Stimulated activated CD4-positive, alpha-beta T cell treated with anti-CD3 and anti-CD28 coated beads, Interleukin-15, amount 100 ng/mL, for 24 hours (primary cell): ENCODE measurements at regions not wholly inside any gene's neighbourhood (a gene's known extent, or its start where the extent isn't known, plus 50 kb on each side); places are given as distances from the start of the nearest gene placed in this dataset.

Source experiments
- DNase-seq: peaks from one replicate; pipeline ENCODE4 v3.0.0-alpha.2; 2020

- no peak for DNase-seq
These were observed 661.2 kb downstream of the SLC16A7 start for GRCh38 chr12:60257063-60257462.

- no peak for DNase-seq
These were observed 663.4 kb downstream of the SLC16A7 start for GRCh38 chr12:60259225-60259624.

DNA sequence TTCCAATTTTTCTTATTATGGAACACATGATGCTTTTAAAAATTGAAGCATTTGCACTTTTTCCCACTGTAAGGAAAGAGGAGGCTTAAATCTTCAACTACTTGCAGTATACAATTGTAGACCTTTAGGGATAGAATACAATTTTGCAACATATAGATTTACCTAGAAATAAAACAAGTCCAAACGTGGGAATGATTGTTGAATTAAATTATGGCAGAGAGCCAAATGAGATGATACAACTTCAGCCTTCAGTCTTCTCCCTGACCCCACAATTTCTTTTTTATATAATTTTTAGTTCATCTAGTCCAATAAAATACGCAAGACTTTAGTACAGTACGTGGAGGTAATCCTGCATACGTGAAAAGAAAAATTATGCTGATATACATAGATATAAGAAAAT lies 666.5 kb downstream of the SLC16A7 start:
- no peak for DNase-seq

DNA sequence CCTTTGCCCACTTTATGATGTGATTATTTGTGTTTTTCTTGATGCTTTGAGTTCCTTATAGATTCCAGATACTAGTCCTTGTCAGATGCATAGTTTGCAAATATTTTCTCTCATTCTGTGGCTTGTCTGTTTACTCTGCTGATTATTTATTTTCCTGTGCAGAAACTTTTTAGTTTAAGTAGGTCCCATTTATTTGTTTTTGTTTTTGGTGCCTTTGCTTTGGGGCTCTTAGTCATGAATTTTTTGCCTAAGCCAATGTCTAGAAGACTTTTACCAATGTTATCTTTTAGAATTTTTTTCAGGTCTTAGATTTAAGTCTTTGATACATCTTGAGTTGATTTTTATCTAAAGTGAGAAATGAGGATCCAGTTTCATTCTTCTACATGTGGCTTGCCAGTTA lies 667.3 kb downstream of the SLC16A7 start:
- DNase-seq = no peak

DNA sequence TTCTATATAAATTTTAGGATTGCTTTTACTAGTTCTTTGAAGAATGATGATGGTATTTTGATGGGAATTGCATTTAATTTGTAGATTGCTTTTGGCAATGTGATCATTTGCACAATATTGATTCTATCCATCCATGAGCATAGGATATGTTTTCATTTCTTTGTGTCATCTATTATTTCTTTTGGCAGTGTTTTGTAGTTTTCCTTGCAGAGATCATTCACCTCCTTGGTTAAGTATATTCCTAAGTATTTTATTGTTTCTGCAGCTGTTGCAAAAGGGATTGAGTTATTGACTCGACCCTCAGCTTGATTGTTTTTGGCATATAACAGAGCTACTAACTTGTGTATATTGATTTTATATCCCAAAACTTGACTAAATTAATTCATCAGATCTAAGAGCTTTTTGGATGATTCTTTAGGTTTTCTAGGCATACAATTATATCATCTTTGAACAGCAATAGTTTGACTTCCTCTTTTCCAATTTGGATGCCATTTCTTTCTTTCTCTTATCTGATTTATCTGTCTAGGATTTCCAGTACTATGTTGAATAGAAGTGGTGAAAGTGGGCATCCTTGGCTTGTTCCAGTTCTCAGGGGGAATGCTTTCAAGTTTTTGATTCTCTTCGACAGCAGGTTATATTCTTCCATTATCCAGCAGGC lies 668.1 kb downstream of the SLC16A7 start:
- DNase-seq = no peak

- no peak for DNase-seq
These were observed 669.9 kb downstream of the SLC16A7 start for GRCh38 chr12:60265741-60266140.

- no peak for DNase-seq
These were observed 670.6 kb downstream of the SLC16A7 start for GRCh38 chr12:60266381-60266852.

DNA sequence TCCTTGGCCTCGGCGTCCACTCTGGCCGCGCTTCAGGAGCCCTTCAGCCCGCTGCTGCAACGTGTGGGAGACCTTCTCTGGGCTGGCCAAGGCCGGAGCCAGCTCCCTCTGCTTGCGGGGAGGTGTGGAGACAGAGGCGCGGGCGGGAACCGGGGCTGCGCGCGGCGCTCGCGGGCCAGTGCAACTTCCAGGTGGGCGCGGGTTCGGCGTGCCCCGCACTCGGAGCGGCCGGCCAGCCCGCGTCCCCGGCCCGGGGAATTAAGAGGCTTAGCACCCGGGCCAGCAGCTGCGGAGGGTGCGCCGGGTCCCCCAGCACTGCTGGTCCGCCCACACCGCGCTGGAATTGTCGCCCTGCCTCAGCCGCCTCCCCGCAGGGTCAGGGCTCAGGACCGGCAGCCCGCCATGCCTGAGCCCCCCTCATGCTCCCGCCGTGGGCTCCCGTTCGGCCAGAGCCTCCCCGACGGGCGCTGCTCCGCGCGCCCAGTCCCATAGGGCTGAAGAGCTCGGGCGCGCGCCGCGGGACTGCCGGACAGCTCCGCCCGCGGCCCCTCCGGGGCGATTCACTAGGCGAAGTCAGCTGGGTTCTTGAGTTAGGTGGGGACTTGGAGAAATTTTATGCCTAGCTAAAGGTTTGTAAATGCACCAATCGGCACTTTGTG lies 673.9 kb downstream of the SLC16A7 start:
- DNase-seq = no peak

GRCh38 chr12:60271816-60272215 lies 676.0 kb downstream of the SLC16A7 start:
- DNase-seq = no peak

GRCh38 chr12:60278209-60278608 lies 682.4 kb downstream of the SLC16A7 start:
- no peak for DNase-seq

GRCh38 chr12:60279221-60279620 lies 683.4 kb downstream of the SLC16A7 start:
- no peak for DNase-seq

- DNase-seq = no peak
These were observed 685.7 kb downstream of the SLC16A7 start for GRCh38 chr12:60281522-60281921.

- no peak for DNase-seq
These were observed 694.7 kb downstream of the SLC16A7 start for GRCh38 chr12:60290532-60290931.

- DNase-seq = no peak
These were observed 712.6 kb downstream of the SLC16A7 start for GRCh38 chr12:60308366-60308991.

- no peak for DNase-seq
These were observed 716.1 kb downstream of the SLC16A7 start for GRCh38 chr12:60311940-60312339.

DNA sequence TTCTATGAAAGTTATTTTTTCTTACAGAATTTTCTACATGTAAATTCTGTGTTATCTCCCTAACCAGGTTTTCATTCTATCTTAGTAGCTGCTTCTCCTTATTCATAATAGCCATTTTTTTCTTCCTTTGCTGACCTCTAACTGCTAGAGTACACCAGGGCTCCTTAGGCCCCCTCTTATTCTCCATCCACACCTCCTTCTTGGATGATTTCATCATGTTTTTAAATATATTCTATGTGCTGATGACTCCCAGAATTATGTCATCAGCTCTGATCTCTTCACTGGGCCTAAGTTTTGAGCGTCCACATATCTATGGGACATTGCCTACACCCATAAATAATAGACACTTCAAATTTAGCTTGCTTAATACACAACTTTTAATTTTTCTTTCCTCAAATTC lies 721.5 kb downstream of the SLC16A7 start:
- DNase-seq = no peak

- no peak for DNase-seq
These were observed 728.9 kb downstream of the SLC16A7 start for GRCh38 chr12:60324746-60325145.

DNA sequence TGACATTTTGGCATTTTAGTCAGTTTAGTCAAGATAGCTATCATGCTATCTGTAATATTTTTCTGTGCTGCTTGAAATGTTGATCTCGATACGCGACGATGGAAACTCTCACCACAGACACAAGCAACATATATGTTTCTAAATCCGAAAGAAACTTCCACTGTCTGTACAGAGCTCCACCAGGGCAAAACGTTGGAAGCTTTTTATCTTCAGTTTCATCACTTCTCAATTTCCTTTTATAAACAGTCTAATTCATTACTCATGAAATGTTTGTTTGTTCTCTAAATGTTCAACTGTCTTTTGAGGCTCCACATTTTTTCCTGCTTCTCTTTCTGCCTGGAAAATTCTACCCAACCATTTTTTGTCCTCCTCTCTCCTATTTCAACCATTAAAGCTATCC lies 737.6 kb downstream of the SLC16A7 start:
- no peak for DNase-seq

DNA sequence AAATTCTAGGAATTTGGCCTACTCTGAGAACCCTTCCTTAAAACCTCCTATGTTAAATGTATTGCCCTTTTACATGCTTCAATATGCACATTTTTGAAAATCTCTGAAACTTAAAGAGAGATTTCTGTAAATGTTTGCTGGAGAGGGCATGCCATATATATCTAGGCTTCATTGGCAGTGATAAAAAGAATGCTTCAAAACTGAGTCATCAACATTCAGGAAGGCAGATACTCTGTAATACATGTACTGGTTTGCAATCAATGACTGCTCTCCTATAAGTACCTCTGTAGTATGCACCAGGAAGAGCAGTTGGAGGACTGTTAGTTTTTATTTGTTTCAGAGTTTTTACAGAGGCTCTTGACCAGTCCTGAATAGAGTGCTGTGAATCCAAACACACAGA lies 739.9 kb downstream of the SLC16A7 start:
- no peak for DNase-seq

DNA sequence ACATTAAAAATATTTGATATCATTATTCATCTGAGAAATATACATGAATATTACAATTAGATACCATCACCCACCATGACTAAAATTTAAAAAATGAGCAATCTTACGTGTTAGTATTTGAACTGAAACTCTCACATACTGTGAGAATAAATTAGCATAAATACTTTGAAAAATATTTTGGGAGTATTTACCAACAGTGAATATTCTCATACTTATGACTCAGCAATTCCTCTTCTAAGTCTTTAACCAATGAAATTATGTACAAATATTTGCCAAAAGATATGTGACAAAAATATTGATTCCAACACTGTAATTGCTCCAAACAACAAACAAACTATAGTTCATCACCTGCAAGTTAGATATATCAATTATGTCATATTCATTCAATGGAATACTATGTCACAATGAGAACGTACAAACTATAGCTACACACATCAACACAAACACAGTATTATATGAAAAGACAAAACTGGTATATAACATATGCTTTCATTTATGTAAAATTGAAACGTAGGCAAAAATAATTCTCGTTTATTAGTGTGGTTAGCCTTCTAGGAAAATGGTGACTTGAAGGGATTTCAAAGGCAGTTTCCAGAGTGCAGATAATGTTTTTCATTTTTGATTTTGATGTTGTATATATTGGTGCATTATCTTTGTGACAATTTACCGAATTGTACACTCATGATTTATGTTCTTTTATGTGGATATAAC lies 742.2 kb downstream of the SLC16A7 start:
- DNase-seq = no peak

GRCh38 chr12:60345442-60345841 lies 749.6 kb downstream of the SLC16A7 start:
- DNase-seq = no peak

- no peak for DNase-seq
These were observed 753.6 kb downstream of the SLC16A7 start for GRCh38 chr12:60349232-60349978.

- DNase-seq = no peak
These were observed 791.5 kb downstream of the SLC16A7 start for GRCh38 chr12:60387356-60387755.
